ENCODE measurements at regions not wholly inside any gene's neighbourhood (a gene's known extent, or its start where the extent isn't known, plus 50 kb on each side); places are given as distances from the start of the nearest gene placed in this dataset.

GRCh38 chr3:46086083-46086437, 58.8 kb upstream of the XCR1 start:
- Histone ChIP-seq H3K79me2 (ENCODE audit: control insufficient read depth, low read length) (no peaks in the 10 kb centered on the region), H3K27me3 (ENCODE audit: control insufficient read depth, low read length) (peaks cover 9% of the 10 kb centered on the region), H3K4me3 (ENCODE audit: low read length) (no peak overlapping the region), H3K36me3 (ENCODE audit: control insufficient read depth, low read length) (no peaks in the 10 kb centered on the region), H4K20me1 (ENCODE audit: control insufficient read depth, insufficient read depth, low read depth, low read length) (no peaks in the 10 kb centered on the region), H3K4me1 (ENCODE audit: control insufficient read depth, low read length) (peaks cover 1% of the 10 kb centered on the region), H3F3A (ENCODE audit: control insufficient read depth, insufficient read depth) (no peaks in the 10 kb centered on the region), H3K27ac (ENCODE audit: low read depth, low read length) (no peak overlapping the region), H3K4me2 (ENCODE audit: low read length) (no peak overlapping the region), H3K9me2 (replicated peaks; ENCODE audit: control insufficient read depth, low read length) (no peaks in the 10 kb centered on the region), H3K9me3 (ENCODE audit: control insufficient read depth, insufficient read depth, low read length) (no peaks in the 10 kb centered on the region)
- TF ChIP-seq EZH2phosphoT487 (IDR thresholded peaks at IDR 0.05; ENCODE audit: borderline replicate concordance, low read length), result no peak
- TF ChIP-seq CTCF (IDR thresholded peaks at IDR 0.05; ENCODE audit: low read depth, low read length, poor library complexity, severe bottlenecking), result no peak

- H3F3A ChIP-seq (ENCODE audit: control insufficient read depth, insufficient read depth), result no peaks in the 10 kb centered on the region
- H3K27me3 ChIP-seq (ENCODE audit: control insufficient read depth, low read length), result peaks cover 11% of the 10 kb centered on the region
- H3K4me3 ChIP-seq (ENCODE audit: low read length), result no peak overlapping the region
- H3K9me2 ChIP-seq (replicated peaks; ENCODE audit: control insufficient read depth, low read length), result no peaks in the 10 kb centered on the region
- H3K4me2 ChIP-seq (ENCODE audit: low read length), result no peak overlapping the region
- no peaks in the 10 kb centered on the region for H3K79me2 ChIP-seq (ENCODE audit: control insufficient read depth, low read length)
- no peaks in the 10 kb centered on the region for H4K20me1 ChIP-seq (ENCODE audit: control insufficient read depth, insufficient read depth, low read depth, low read length)
- no peaks in the 10 kb centered on the region for H3K9me3 ChIP-seq (ENCODE audit: control insufficient read depth, insufficient read depth, low read length)
- no peak for TF ChIP-seq EZH2phosphoT487 (IDR thresholded peaks at IDR 0.05; ENCODE audit: borderline replicate concordance, low read length)
- TF ChIP-seq CTCF (IDR thresholded peaks at IDR 0.05; ENCODE audit: low read depth, low read length, poor library complexity, severe bottlenecking), result no peak
- no peaks in the 10 kb centered on the region for H3K36me3 ChIP-seq (ENCODE audit: control insufficient read depth, low read length)
- H3K27ac ChIP-seq (ENCODE audit: low read depth, low read length), result no peak overlapping the region
- no peaks in the 10 kb centered on the region for H3K4me1 ChIP-seq (ENCODE audit: control insufficient read depth, low read length)
Measured at GRCh38 chr3:46085421-46086082, 58.3 kb upstream of the XCR1 start.

GRCh38 chr3:46083956-46084355, 56.7 kb upstream of the XCR1 start:
- no peaks in the 10 kb centered on the region for H3K9me2 ChIP-seq (replicated peaks; ENCODE audit: control insufficient read depth, low read length)
- no peaks in the 10 kb centered on the region for H3K9me3 ChIP-seq (ENCODE audit: control insufficient read depth, insufficient read depth, low read length)
- H3K27me3 ChIP-seq (ENCODE audit: control insufficient read depth, low read length), result peaks cover 11% of the 10 kb centered on the region; the same call in 1 of the 2 replicates
- H3K4me3 ChIP-seq (ENCODE audit: low read length), result no peak overlapping the region
- H3K4me2 ChIP-seq (ENCODE audit: low read length), result no peak overlapping the region
- H3F3A ChIP-seq (ENCODE audit: control insufficient read depth, insufficient read depth), result no peaks in the 10 kb centered on the region
- H3K36me3 ChIP-seq (ENCODE audit: control insufficient read depth, low read length), result no peaks in the 10 kb centered on the region
- H3K4me1 ChIP-seq (ENCODE audit: control insufficient read depth, low read length), result no peaks in the 10 kb centered on the region
- TF ChIP-seq CTCF (IDR thresholded peaks at IDR 0.05; ENCODE audit: low read depth, low read length, poor library complexity, severe bottlenecking), result no peak
- TF ChIP-seq EZH2phosphoT487 (IDR thresholded peaks at IDR 0.05; ENCODE audit: borderline replicate concordance, low read length), result no peak
- H4K20me1 ChIP-seq (ENCODE audit: control insufficient read depth, insufficient read depth, low read depth, low read length), result no peaks in the 10 kb centered on the region
- no peak overlapping the region for H3K27ac ChIP-seq (ENCODE audit: low read depth, low read length)
- H3K79me2 ChIP-seq (ENCODE audit: control insufficient read depth, low read length), result no peaks in the 10 kb centered on the region
